GM23338 (cell line): ENCODE measurements at regions not wholly inside any gene's neighbourhood (a gene's known extent, or its start where the extent isn't known, plus 50 kb on each side); places are given as distances from the start of the nearest gene placed in this dataset.

Experiments
- ATAC-seq: fragments of 200-7000 bp; cut with Tn5 transposase; 3 replicates; pipeline ENCODE4 v1.9.1; 2020
- DNase-seq: peaks from one replicate; pipeline ENCODE4 v3.0.0-alpha.2; 2015; ENCODE audit warnings: low spot score
- H2AFZ ChIP-seq: fragments of 200-600 bp; sonication (generic); 2 replicates; pipeline ENCODE4 v1.8.0; 2016; ENCODE audit warnings: antibody characterized with exemption, mild to moderate bottlenecking, moderate library complexity
- H3F3A ChIP-seq: fragments of 200-600 bp; sonication (generic); replicated peaks from 2 replicates; pipeline ENCODE4 v1.8.0; 2017; ENCODE audit warnings: antibody characterized with exemption, mixed run types, low read depth
- H3K27ac ChIP-seq: fragments of 200-600 bp; sonication (generic); 2 replicates; pipeline ENCODE4 v1.6.1; 2016; ENCODE audit warnings: low read depth
- H3K27me3 ChIP-seq: fragments of 200-600 bp; sonication (generic); 2 replicates; pipeline ENCODE4 v1.8.0; 2016; ENCODE audit warnings: mild to moderate bottlenecking, mixed run types, moderate library complexity; ENCODE audit not compliant: insufficient read depth
- H3K36me3 ChIP-seq: fragments of 200-600 bp; sonication (generic); 2 replicates; pipeline ENCODE4 v1.8.0; 2016; ENCODE audit warnings: mild to moderate bottlenecking; ENCODE audit not compliant: insufficient read depth
- H3K4me1 ChIP-seq: fragments of 200-600 bp; sonication (generic); 2 replicates; pipeline ENCODE4 v1.8.0; 2016; ENCODE audit warnings: mild to moderate bottlenecking, moderate library complexity; ENCODE audit not compliant: insufficient read depth
- H3K4me2 ChIP-seq: fragments of 200-600 bp; sonication (generic); 2 replicates; pipeline ENCODE4 v1.7.1; 2017; ENCODE audit warnings: mixed run types
- H3K4me3 ChIP-seq: fragments of 200-600 bp; sonication (generic); 2 replicates; pipeline ENCODE4 v1.6.1; 2016; ENCODE audit warnings: mixed run types
- H3K79me2 ChIP-seq: fragments of 200-600 bp; sonication (generic); replicated peaks from 2 replicates; pipeline ENCODE4 v1.8.0; 2017; ENCODE audit warnings: mild to moderate bottlenecking; ENCODE audit not compliant: insufficient read depth
- H3K9me2 ChIP-seq: fragments of 200-600 bp; sonication (generic); 2 replicates; pipeline ENCODE4 v1.8.0; 2017; ENCODE audit not compliant: insufficient read depth
- H4K20me1 ChIP-seq: fragments of 200-600 bp; sonication (generic); replicated peaks from 2 replicates; pipeline ENCODE4 v1.8.0; 2017; ENCODE audit warnings: mild to moderate bottlenecking; ENCODE audit not compliant: insufficient read depth
- H3K27ac Mint-ChIP-seq: 2 replicates; pipeline ENCODE4 v1.8.0; 2020; ENCODE audit warnings: inconsistent platforms, mild to moderate bottlenecking, moderate library complexity, mixed read lengths
- H3K27me3 Mint-ChIP-seq: 3 replicates; pipeline ENCODE4 v1.8.0; 2022; ENCODE audit warnings: low read depth, mild to moderate bottlenecking, moderate library complexity, mixed read lengths, inconsistent platforms; ENCODE audit not compliant: insufficient read depth, poor library complexity
- H3K36me3 Mint-ChIP-seq: 3 replicates; pipeline ENCODE4 v1.8.0; 2021; ENCODE audit warnings: low read depth, mild to moderate bottlenecking, inconsistent platforms, moderate library complexity, mixed read lengths
- H3K4me1 Mint-ChIP-seq: 3 replicates; pipeline ENCODE4 v1.8.0; 2020; ENCODE audit warnings: mild to moderate bottlenecking, inconsistent platforms, mixed read lengths
- H3K4me3 Mint-ChIP-seq: 3 replicates; pipeline ENCODE4 v1.8.0; 2021; ENCODE audit warnings: moderate library complexity, mild to moderate bottlenecking, inconsistent platforms, mixed read lengths
- H3K9me3 Mint-ChIP-seq: 3 replicates; pipeline ENCODE4 v1.8.0; 2020; ENCODE audit warnings: moderate library complexity, mild to moderate bottlenecking, inconsistent platforms, mixed read lengths
- CTCF ChIP-seq, 2 experiments: fragments of 200-600 bp in 1 of 2; sonication (generic) in 1 of 2; conservative IDR thresholded peaks; 2 replicates each; pipeline versions ENCODE4 v1.5.1 to v1.6.1; 2016 to 2017; ENCODE audit warnings: antibody characterized with exemption in 2 of 2, low read depth in 2 of 2, mild to moderate bottlenecking in 2 of 2, moderate library complexity in 1 of 2
- EZH2 ChIP-seq: fragments of 200-600 bp; sonication (generic); IDR thresholded peaks from one replicate; pipeline ENCODE4 v1.8.0; 2017; ENCODE audit warnings: antibody characterized with exemption, mild to moderate bottlenecking, low read depth; ENCODE audit not compliant: unreplicated experiment
- EZH2phosphoT487 ChIP-seq: fragments of 200-600 bp; sonication (generic); IDR thresholded peaks from one replicate; pipeline ENCODE4 v1.8.1; 2018; ENCODE audit warnings: antibody characterized with exemption; ENCODE audit not compliant: unreplicated experiment
- JUNB ChIP-seq: IDR thresholded peaks from one replicate; pipeline ENCODE4 v1.6.1; 2016; ENCODE audit warnings: antibody characterized with exemption; ENCODE audit not compliant: unreplicated experiment
- NANOG ChIP-seq: IDR thresholded peaks from 2 replicates; pipeline ENCODE4 v1.6.1; 2016; ENCODE audit warnings: antibody characterized with exemption, borderline replicate concordance
- STAT1 ChIP-seq: IDR thresholded peaks from one replicate; pipeline ENCODE4 v1.6.1; 2016; ENCODE audit warnings: antibody characterized with exemption; ENCODE audit not compliant: unreplicated experiment
- ZNF114 ChIP-seq: fragments of 250-450 bp; sonication (Bioruptor Pico); IDR thresholded peaks from 2 replicates; pipeline ENCODE4 v1.5.0; 2020; ENCODE audit warnings: mild to moderate bottlenecking, moderate library complexity
- ZNF331 ChIP-seq: fragments of 250-450 bp; sonication (Bioruptor Pico); IDR thresholded peaks from 2 replicates; pipeline ENCODE4 v1.5.0; 2020; ENCODE audit warnings: low read depth, mild to moderate bottlenecking, moderate library complexity
- TF ChIP-seq, protein P1 (sequence below): IDR thresholded peaks from one replicate; pipeline ENCODE4 v1.6.1; 2018; ENCODE audit warnings: antibody characterized with exemption; ENCODE audit not compliant: unreplicated experiment

- TF ChIP-seq, protein P1, sequence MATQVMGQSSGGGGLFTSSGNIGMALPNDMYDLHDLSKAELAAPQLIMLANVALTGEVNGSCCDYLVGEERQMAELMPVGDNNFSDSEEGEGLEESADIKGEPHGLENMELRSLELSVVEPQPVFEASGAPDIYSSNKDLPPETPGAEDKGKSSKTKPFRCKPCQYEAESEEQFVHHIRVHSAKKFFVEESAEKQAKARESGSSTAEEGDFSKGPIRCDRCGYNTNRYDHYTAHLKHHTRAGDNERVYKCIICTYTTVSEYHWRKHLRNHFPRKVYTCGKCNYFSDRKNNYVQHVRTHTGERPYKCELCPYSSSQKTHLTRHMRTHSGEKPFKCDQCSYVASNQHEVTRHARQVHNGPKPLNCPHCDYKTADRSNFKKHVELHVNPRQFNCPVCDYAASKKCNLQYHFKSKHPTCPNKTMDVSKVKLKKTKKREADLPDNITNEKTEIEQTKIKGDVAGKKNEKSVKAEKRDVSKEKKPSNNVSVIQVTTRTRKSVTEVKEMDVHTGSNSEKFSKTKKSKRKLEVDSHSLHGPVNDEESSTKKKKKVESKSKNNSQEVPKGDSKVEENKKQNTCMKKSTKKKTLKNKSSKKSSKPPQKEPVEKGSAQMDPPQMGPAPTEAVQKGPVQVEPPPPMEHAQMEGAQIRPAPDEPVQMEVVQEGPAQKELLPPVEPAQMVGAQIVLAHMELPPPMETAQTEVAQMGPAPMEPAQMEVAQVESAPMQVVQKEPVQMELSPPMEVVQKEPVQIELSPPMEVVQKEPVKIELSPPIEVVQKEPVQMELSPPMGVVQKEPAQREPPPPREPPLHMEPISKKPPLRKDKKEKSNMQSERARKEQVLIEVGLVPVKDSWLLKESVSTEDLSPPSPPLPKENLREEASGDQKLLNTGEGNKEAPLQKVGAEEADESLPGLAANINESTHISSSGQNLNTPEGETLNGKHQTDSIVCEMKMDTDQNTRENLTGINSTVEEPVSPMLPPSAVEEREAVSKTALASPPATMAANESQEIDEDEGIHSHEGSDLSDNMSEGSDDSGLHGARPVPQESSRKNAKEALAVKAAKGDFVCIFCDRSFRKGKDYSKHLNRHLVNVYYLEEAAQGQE, result no peak
- TF ChIP-seq ZNF331 (CRISPR knock-in tag), result no peak
- TF ChIP-seq ZNF114 (CRISPR knock-in tag), result no peak
- no peak for TF ChIP-seq EZH2
- no peak for TF ChIP-seq JUNB
Measured at GRCh38 chr4:140315438-140315837, 58.0 kb upstream of the SCOC start (continued).

DNA sequence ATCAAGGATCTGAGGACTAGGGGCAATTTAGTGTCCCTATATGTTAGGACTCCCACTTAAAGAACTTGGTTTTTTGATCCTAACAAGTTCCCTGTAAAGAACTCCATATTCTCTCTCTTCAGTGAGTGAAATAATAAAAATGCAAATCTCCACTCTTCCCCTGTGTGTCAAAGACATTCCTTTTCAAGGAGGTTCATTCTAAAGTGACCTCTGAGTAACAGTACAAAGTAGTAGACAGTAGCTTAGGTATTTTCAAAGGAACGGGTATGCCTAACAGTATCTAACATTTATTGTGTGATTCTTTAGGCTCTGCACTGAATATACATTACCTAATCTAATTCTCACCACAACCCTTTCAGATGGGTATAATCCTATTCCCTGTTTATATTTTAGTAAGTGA lies 58.4 kb upstream of the SCOC start:
- H4K20me1 ChIP-seq, result peaks cover 3% of the 10 kb centered on the region; the same call in 1 of the 2 replicates
- H3K79me2 ChIP-seq, result no peaks in the 10 kb centered on the region
- H3F3A ChIP-seq, result no peaks in the 10 kb centered on the region
- ATAC-seq (no peak), DNase-seq (no peak)
- H3K4me3 Mint-ChIP-seq, result no peak overlapping the region
- peaks cover 49% of the 10 kb centered on the region for H3K27me3 ChIP-seq
- H3K9me3 Mint-ChIP-seq, result peaks cover 3% of the 10 kb centered on the region; the same call in 2 of the 3 replicates
- TF ChIP-seq ZNF114 (CRISPR knock-in tag) (no peak), CTCF (conservative IDR thresholded peaks at IDR 0.05; ENCODE audit: low read depth in 2 of 2) (no peak), EZH2phosphoT487 (no peak), ZNF331 (CRISPR knock-in tag) (no peak), EZH2 (no peak), NANOG (no peak), STAT1 (no peak), JUNB (no peak)
- H3K36me3 Mint-ChIP-seq, result no peaks in the 10 kb centered on the region
- H3K27me3 Mint-ChIP-seq, result peaks cover 34% of the 10 kb centered on the region
- H3K27ac Mint-ChIP-seq, result no peak overlapping the region
- H3K4me3 ChIP-seq, result no peak overlapping the region
- H3K36me3 ChIP-seq, result no peaks in the 10 kb centered on the region
- no peaks in the 10 kb centered on the region for H3K9me2 ChIP-seq
- H3K27ac ChIP-seq, result no peak overlapping the region
- no peak overlapping the region; the same call in 1 of the 2 replicates for H3K4me2 ChIP-seq
- no peak overlapping the region for H2AFZ ChIP-seq
- peaks cover 30% of the 10 kb centered on the region for H3K4me1 Mint-ChIP-seq
- H3K4me1 ChIP-seq, result peaks cover 27% of the 10 kb centered on the region

DNA sequence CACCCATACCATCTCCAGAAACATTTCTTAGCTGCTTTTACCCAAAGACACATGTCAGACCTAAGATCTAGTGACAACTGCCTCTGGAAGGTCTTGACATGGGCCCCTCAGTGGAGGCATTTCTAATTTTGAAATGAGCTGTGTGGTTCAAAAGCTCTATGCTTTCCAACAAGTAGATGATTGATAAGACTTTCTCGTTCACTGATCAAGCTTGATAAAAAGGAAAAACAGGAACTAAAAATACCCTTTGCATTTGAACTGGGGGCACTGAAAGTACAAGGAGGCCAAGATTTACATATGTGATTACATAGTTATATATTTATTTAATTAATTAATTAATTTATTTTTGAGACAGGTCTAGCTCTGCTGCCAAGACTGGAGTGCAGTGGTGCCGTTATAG lies 61.3 kb upstream of the SCOC start:
- no peaks in the 10 kb centered on the region for H3K36me3 Mint-ChIP-seq
- Histone ChIP-seq H3K4me1 (peaks cover 27% of the 10 kb centered on the region), H3K27me3 (peaks cover 40% of the 10 kb centered on the region), H3K9me2 (no peaks in the 10 kb centered on the region), H3K36me3 (no peaks in the 10 kb centered on the region), H3K4me3 (no peak overlapping the region), H3K4me2 (no peak overlapping the region), H2AFZ (no peak overlapping the region), H3F3A (no peaks in the 10 kb centered on the region), H4K20me1 (peaks cover 3% of the 10 kb centered on the region; the same call in 1 of the 2 replicates), H3K27ac (no peak overlapping the region), H3K79me2 (no peaks in the 10 kb centered on the region)
- H3K27me3 Mint-ChIP-seq, result peaks cover 31% of the 10 kb centered on the region
- H3K9me3 Mint-ChIP-seq, result no peaks in the 10 kb centered on the region
- H3K4me3 Mint-ChIP-seq, result no peak overlapping the region
- no peak overlapping the region for H3K27ac Mint-ChIP-seq
- ATAC-seq (no peak), DNase-seq (no peak)
- peaks cover 27% of the 10 kb centered on the region for H3K4me1 Mint-ChIP-seq
- TF ChIP-seq, protein P1, result no peak
- TF ChIP-seq ZNF331 (CRISPR knock-in tag), result no peak
- no peak for TF ChIP-seq CTCF (conservative IDR thresholded peaks at IDR 0.05; ENCODE audit: low read depth in 2 of 2)
- TF ChIP-seq NANOG, result no peak
